ENCODE measurements at regions not wholly inside any gene's neighbourhood (a gene's known extent, or its start where the extent isn't known, plus 50 kb on each side); places are given as distances from the start of the nearest gene placed in this dataset.

GRCh38 chr10:7030134-7030855 is 380.5 kb downstream of the SFMBT2 start:
- intact Hi-C loops (cut with micrococcal nuclease), result no loop called here
- H3K9me2 ChIP-seq (replicated peaks; ENCODE audit: low read length), result no peaks in the 10 kb centered on the region
- no peaks in the 10 kb centered on the region for H4K20me1 ChIP-seq (ENCODE audit: low read length)
- no peaks in the 10 kb centered on the region for H3F3A ChIP-seq (ENCODE audit: low read length, unreplicated experiment)
- no peak overlapping the region for H2AFZ ChIP-seq (ENCODE audit: low read length)
- H3K27me3 ChIP-seq (ENCODE audit: low read length), result no peaks in the 10 kb centered on the region
- ChIA-PET POLR2A (ENCODE audit: unreplicated experiment) (no interaction called here), CTCF (no interaction called here)
- BruUV-seq (replicated peaks), result no TSS peak
- H3K9me3 ChIP-seq (ENCODE audit: low read length), result no peaks in the 10 kb centered on the region
- no peak overlapping the region for H3K27ac ChIP-seq (ENCODE audit: low read length)
- H3K9ac ChIP-seq (ENCODE audit: low read length), result no peak overlapping the region
- H3K4me3 ChIP-seq (ENCODE audit: low read length), result no peak overlapping the region
- H3K36me3 ChIP-seq (ENCODE audit: low read depth, low read length), result no peaks in the 10 kb centered on the region
- DNase-seq (no peak), ATAC-seq (no peak)
- no peaks in the 10 kb centered on the region for H3K79me2 ChIP-seq (ENCODE audit: low read length)
- H3K4me1 ChIP-seq (ENCODE audit: insufficient read depth, low read length), result no peaks in the 10 kb centered on the region
- H3K4me2 ChIP-seq (ENCODE audit: low read length), result no peak overlapping the region
- no peak for TF ChIP-seq EZH2phosphoT487 (IDR thresholded peaks at IDR 0.05; ENCODE audit: borderline replicate concordance, low read length)
- TF ChIP-seq, protein P1, sequence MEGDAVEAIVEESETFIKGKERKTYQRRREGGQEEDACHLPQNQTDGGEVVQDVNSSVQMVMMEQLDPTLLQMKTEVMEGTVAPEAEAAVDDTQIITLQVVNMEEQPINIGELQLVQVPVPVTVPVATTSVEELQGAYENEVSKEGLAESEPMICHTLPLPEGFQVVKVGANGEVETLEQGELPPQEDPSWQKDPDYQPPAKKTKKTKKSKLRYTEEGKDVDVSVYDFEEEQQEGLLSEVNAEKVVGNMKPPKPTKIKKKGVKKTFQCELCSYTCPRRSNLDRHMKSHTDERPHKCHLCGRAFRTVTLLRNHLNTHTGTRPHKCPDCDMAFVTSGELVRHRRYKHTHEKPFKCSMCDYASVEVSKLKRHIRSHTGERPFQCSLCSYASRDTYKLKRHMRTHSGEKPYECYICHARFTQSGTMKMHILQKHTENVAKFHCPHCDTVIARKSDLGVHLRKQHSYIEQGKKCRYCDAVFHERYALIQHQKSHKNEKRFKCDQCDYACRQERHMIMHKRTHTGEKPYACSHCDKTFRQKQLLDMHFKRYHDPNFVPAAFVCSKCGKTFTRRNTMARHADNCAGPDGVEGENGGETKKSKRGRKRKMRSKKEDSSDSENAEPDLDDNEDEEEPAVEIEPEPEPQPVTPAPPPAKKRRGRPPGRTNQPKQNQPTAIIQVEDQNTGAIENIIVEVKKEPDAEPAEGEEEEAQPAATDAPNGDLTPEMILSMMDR (conservative IDR thresholded peaks at IDR 0.05; ENCODE audit: low read depth, low read length), result no peak
- no peak for TF ChIP-seq EZH2 (IDR thresholded peaks at IDR 0.05; ENCODE audit: low read length, unreplicated experiment)

GRCh38 chr10:7029672-7030071 is 381.2 kb downstream of the SFMBT2 start:
- Histone ChIP-seq H2AFZ (ENCODE audit: low read length) (no peak overlapping the region), H3K36me3 (ENCODE audit: low read depth, low read length) (no peaks in the 10 kb centered on the region), H4K20me1 (ENCODE audit: low read length) (no peaks in the 10 kb centered on the region), H3K27me3 (ENCODE audit: low read length) (no peaks in the 10 kb centered on the region), H3K4me1 (ENCODE audit: insufficient read depth, low read length) (no peaks in the 10 kb centered on the region), H3K79me2 (ENCODE audit: low read length) (no peaks in the 10 kb centered on the region), H3K9ac (ENCODE audit: low read length) (no peak overlapping the region), H3K9me3 (ENCODE audit: low read length) (no peaks in the 10 kb centered on the region), H3K4me2 (ENCODE audit: low read length) (no peak overlapping the region), H3K27ac (ENCODE audit: low read length) (no peak overlapping the region), H3K9me2 (replicated peaks; ENCODE audit: low read length) (no peaks in the 10 kb centered on the region), H3F3A (ENCODE audit: low read length, unreplicated experiment) (no peaks in the 10 kb centered on the region), H3K4me3 (ENCODE audit: low read length) (no peak overlapping the region)
- ChIA-PET CTCF (no interaction called here), POLR2A (ENCODE audit: unreplicated experiment) (no interaction called here)
- no peak for DNase-seq
- TF ChIP-seq, protein P1 (conservative IDR thresholded peaks at IDR 0.05; ENCODE audit: low read depth, low read length), result no peak
- TF ChIP-seq EZH2 (IDR thresholded peaks at IDR 0.05; ENCODE audit: low read length, unreplicated experiment) (no peak), EZH2phosphoT487 (IDR thresholded peaks at IDR 0.05; ENCODE audit: borderline replicate concordance, low read length) (no peak)
- no peak for ATAC-seq
- no TSS peak for BruUV-seq (replicated peaks)
- intact Hi-C loops (cut with micrococcal nuclease), result no loop called here

DNA sequence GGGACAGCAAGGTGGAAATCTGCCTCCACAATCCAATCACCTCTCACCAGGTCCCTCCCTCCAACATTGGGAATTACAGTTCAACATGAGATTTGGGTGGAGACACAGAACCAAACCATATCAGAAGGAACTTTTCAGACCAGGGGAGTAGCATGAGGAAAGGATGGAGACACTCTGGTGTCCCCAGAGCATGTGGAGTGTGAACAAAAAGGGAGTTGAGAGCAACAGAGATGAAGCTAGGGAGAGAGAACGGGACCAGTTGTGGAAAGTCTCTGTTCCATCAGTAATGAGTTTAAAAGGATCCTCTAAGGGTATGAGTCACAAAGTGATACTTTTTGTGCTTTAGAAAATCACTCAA is 382.0 kb downstream of the SFMBT2 start:
- Histone ChIP-seq H3K4me2 (ENCODE audit: low read length) (no peak overlapping the region), H3K4me1 (ENCODE audit: insufficient read depth, low read length) (no peaks in the 10 kb centered on the region), H4K20me1 (ENCODE audit: low read length) (no peaks in the 10 kb centered on the region), H3K36me3 (ENCODE audit: low read depth, low read length) (no peaks in the 10 kb centered on the region), H3K27ac (ENCODE audit: low read length) (no peak overlapping the region), H3K9ac (ENCODE audit: low read length) (no peak overlapping the region), H3K4me3 (ENCODE audit: low read length) (no peak overlapping the region), H3F3A (ENCODE audit: low read length, unreplicated experiment) (no peaks in the 10 kb centered on the region), H2AFZ (ENCODE audit: low read length) (no peak overlapping the region), H3K9me3 (ENCODE audit: low read length) (no peaks in the 10 kb centered on the region), H3K9me2 (replicated peaks; ENCODE audit: low read length) (no peaks in the 10 kb centered on the region), H3K27me3 (ENCODE audit: low read length) (no peaks in the 10 kb centered on the region), H3K79me2 (ENCODE audit: low read length) (no peaks in the 10 kb centered on the region)
- no peak for TF ChIP-seq EZH2 (IDR thresholded peaks at IDR 0.05; ENCODE audit: low read length, unreplicated experiment)
- TF ChIP-seq, protein P1 (conservative IDR thresholded peaks at IDR 0.05; ENCODE audit: low read depth, low read length), result no peak
- intact Hi-C loops (cut with micrococcal nuclease), result no loop called here
- DNase-seq, result no peak
- ChIA-PET POLR2A (ENCODE audit: unreplicated experiment) (no interaction called here), CTCF (no interaction called here)
- no TSS peak for BruUV-seq (replicated peaks)
- ATAC-seq, result no peak
